Suprapubic skin (tissue), 4 donors: ENCODE measurements at regions not wholly inside any gene's neighbourhood (a gene's known extent, or its start where the extent isn't known, plus 50 kb on each side); places are given as distances from the start of the nearest gene placed in this dataset.

ENCODE experiments used
- DNase-seq, 2 donors: peaks; one replicate each; pipeline ENCODE4 v3.0.0-alpha.2; 2019; ENCODE audit warnings: low spot score in 2 of 2
- H3K27ac ChIP-seq: fragments of 200-600 bp; sonication (generic); one replicate; pipeline ENCODE4 v1.5.1; 2019
- H3K27me3 ChIP-seq: fragments of 200-600 bp; sonication (generic); one replicate; pipeline ENCODE4 v1.5.1; 2019
- H3K36me3 ChIP-seq: fragments of 200-600 bp; sonication (generic); one replicate; pipeline ENCODE4 v1.5.1; 2019
- H3K4me1 ChIP-seq: fragments of 200-600 bp; sonication (generic); one replicate; pipeline ENCODE4 v1.5.1; 2019
- H3K4me3 ChIP-seq: fragments of 200-600 bp; sonication (generic); one replicate; pipeline ENCODE4 v1.5.1; 2019; ENCODE audit warnings: mild to moderate bottlenecking
- H3K9me3 ChIP-seq: fragments of 200-600 bp; sonication (generic); one replicate; pipeline ENCODE4 v1.5.1; 2019
- CTCF ChIP-seq, 2 donors: fragments of 200-600 bp in 1 of 2; fragments of 450-650 bp in 1 of 2; sonication (generic) in 1 of 2; IDR thresholded peaks; one replicate each; pipeline ENCODE4 v1.5.1; 2016 to 2019; ENCODE audit warnings: antibody characterized with exemption in 2 of 2, mild to moderate bottlenecking in 1 of 2, moderate library complexity in 1 of 2
- EP300 ChIP-seq: sonication (generic); formaldehyde crosslinking; IDR thresholded peaks from one replicate; pipeline ENCODE4 v1.6.1; 2017; ENCODE audit warnings: antibody characterized with exemption
- POLR2A ChIP-seq, 2 donors: fragments of 450-650 bp; IDR thresholded peaks; one replicate each; pipeline ENCODE4 v1.6.1; 2017; ENCODE audit warnings: antibody characterized with exemption in 2 of 2, mild to moderate bottlenecking in 2 of 2, moderate library complexity in 2 of 2
- POLR2AphosphoS5 ChIP-seq, 3 donors: sonication (generic); formaldehyde crosslinking; IDR thresholded peaks; one replicate each; pipeline ENCODE4 v1.6.1; 2017; ENCODE audit warnings: antibody characterized with exemption in 3 of 3
- WGBS: methylation state at CpG from one replicate; pipeline ENCODE4 v1.1.5; 2018; 5-methylcytosine and 5-hydroxymethylcytosine counted together

- Histone ChIP-seq H3K9me3 (no peaks in the 10 kb centered on the region), H3K4me3 (no peak overlapping the region), H3K27me3 (no peaks in the 10 kb centered on the region), H3K36me3 (no peaks in the 10 kb centered on the region), H3K27ac (no peak overlapping the region), H3K4me1 (no peaks in the 10 kb centered on the region)
- no peak for DNase-seq
- TF ChIP-seq POLR2AphosphoS5 (IDR thresholded peaks at IDR 0.05) (no peak), CTCF (IDR thresholded peaks at IDR 0.05) (no peak), POLR2A (IDR thresholded peaks at IDR 0.05) (no peak), EP300 (no peak)
- WGBS = 93% methylated on average over 2 of the region's 2 CpGs
Measured at GRCh38 chr14:87066221-87066817, 926.7 kb downstream of the GALC start.

- H3K4me3 ChIP-seq = no peak overlapping the region
- TF ChIP-seq EP300 = no peak
- no peak for TF ChIP-seq POLR2A (IDR thresholded peaks at IDR 0.05)
- TF ChIP-seq CTCF (IDR thresholded peaks at IDR 0.05) = no peak
- no peak for TF ChIP-seq POLR2AphosphoS5 (IDR thresholded peaks at IDR 0.05)
- no peaks in the 10 kb centered on the region for H3K9me3 ChIP-seq
- no peaks in the 10 kb centered on the region for H3K36me3 ChIP-seq
- H3K4me1 ChIP-seq = no peaks in the 10 kb centered on the region
- no peaks in the 10 kb centered on the region for H3K27me3 ChIP-seq
- no peak for DNase-seq
- WGBS = 83% methylated on average over 2 of the region's 2 CpGs
- no peak overlapping the region for H3K27ac ChIP-seq
Measured at GRCh38 chr14:87065366-87065765, 927.6 kb downstream of the GALC start.

- DNase-seq = no peak
- Histone ChIP-seq H3K36me3 (no peaks in the 10 kb centered on the region), H3K4me1 (no peaks in the 10 kb centered on the region), H3K4me3 (no peak overlapping the region), H3K9me3 (no peaks in the 10 kb centered on the region), H3K27ac (no peak overlapping the region), H3K27me3 (no peaks in the 10 kb centered on the region)
- TF ChIP-seq CTCF (IDR thresholded peaks at IDR 0.05) (no peak), POLR2A (IDR thresholded peaks at IDR 0.05) (no peak), POLR2AphosphoS5 (IDR thresholded peaks at IDR 0.05) (no peak), EP300 (no peak)
- 46% methylated on average over 1 of the region's 1 CpG for WGBS
Measured at GRCh38 chr14:87063181-87063580, 929.8 kb downstream of the GALC start.

GRCh38 chr14:87060405-87060804 is 932.6 kb downstream of the GALC start:
- no peak overlapping the region for H3K4me3 ChIP-seq
- no peak for DNase-seq
- H3K36me3 ChIP-seq = no peaks in the 10 kb centered on the region
- no peak overlapping the region for H3K27ac ChIP-seq
- no peaks in the 10 kb centered on the region for H3K4me1 ChIP-seq
- H3K27me3 ChIP-seq = no peaks in the 10 kb centered on the region
- 97% methylated on average over 6 of the region's 6 CpGs for WGBS
- TF ChIP-seq EP300 = no peak
- H3K9me3 ChIP-seq = no peaks in the 10 kb centered on the region

GRCh38 chr14:87059060-87059839 is 933.7 kb downstream of the GALC start:
- Histone ChIP-seq H3K4me1 (no peaks in the 10 kb centered on the region), H3K27me3 (no peaks in the 10 kb centered on the region), H3K4me3 (no peak overlapping the region), H3K27ac (no peak overlapping the region), H3K36me3 (no peaks in the 10 kb centered on the region), H3K9me3 (no peaks in the 10 kb centered on the region)
- 58% methylated on average over 5 of the region's 5 CpGs for WGBS
- no peak for DNase-seq
- no peak for TF ChIP-seq POLR2A (IDR thresholded peaks at IDR 0.05)

GRCh38 chr14:87055007-87055406 is 938.0 kb downstream of the GALC start:
- H3K4me3 ChIP-seq = no peak overlapping the region
- H3K27me3 ChIP-seq = no peaks in the 10 kb centered on the region
- no peaks in the 10 kb centered on the region for H3K36me3 ChIP-seq
- no peak for DNase-seq
- no peak overlapping the region for H3K27ac ChIP-seq
- no peaks in the 10 kb centered on the region for H3K4me1 ChIP-seq
- no peaks in the 10 kb centered on the region for H3K9me3 ChIP-seq
- 87% methylated on average over 2 of the region's 2 CpGs for WGBS
- no peak for TF ChIP-seq EP300
- TF ChIP-seq POLR2AphosphoS5 (IDR thresholded peaks at IDR 0.05) = no peak
- no peak for TF ChIP-seq POLR2A (IDR thresholded peaks at IDR 0.05)
- TF ChIP-seq CTCF (IDR thresholded peaks at IDR 0.05) = no peak
